ENCODE measurements at regions not wholly inside any gene's neighbourhood (a gene's known extent, or its start where the extent isn't known, plus 50 kb on each side); places are given as distances from the start of the nearest gene placed in this dataset.

DNA sequence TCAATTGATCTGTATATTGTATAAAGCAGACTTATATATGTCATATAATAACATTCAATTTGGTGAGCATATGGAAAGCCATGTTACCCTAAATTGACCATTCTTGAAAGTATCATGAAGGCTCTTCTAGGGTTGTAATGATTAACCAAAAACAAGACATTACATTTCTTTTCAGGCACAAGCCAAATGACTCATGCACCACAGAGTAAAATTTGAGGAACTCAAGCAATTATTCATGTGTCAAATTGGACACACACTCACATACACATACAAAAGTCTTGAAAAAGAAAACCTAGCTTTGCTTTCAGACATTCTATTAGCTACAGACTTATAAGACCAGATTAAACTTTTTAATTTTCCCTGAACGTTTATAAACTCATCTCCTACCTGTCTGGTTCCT lies 146.5 kb upstream of the PCDH18 start:
- H3K4me3 ChIP-seq (ENCODE audit: low read length): no peak overlapping the region
- H3K27me3 ChIP-seq (ENCODE audit: insufficient read depth, low read length): no peaks in the 10 kb centered on the region
- no peak overlapping the region for H3K27ac ChIP-seq (ENCODE audit: low read length)
- peaks cover 10% of the 10 kb centered on the region; the same call in 1 of the 2 replicates for H3K4me1 ChIP-seq (ENCODE audit: insufficient read depth, low read length)
- H3K36me3 ChIP-seq (ENCODE audit: insufficient read depth, low read depth, low read length): no peaks in the 10 kb centered on the region
- H3K9me3 ChIP-seq (ENCODE audit: insufficient read depth, low read depth, low read length): peaks cover 3% of the 10 kb centered on the region; the same call in 1 of the 2 replicates
- no peak overlapping the region for H3K9ac ChIP-seq (ENCODE audit: low read depth, low read length)

DNA sequence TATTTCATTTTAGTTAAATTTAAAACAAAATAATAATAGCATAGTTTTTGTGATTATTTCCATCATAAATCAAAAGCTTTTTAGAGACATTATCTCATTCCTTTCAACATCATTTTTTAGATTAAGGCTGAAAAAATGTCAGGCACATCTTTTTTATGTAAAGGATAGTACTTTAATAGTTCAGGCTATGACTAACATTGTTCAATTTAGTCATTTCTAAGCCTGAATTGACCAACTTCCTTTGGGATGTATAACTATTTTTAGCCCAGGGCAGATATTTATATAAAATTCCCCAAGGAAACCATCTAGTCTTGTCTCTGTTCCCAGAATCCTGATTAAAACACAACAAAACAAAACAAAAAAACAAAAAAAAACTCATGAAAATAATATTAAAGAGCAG lies 145.6 kb upstream of the PCDH18 start:
- H3K9me3 ChIP-seq (ENCODE audit: insufficient read depth, low read depth, low read length): peaks cover 3% of the 10 kb centered on the region; the same call in 1 of the 2 replicates
- no peaks in the 10 kb centered on the region for H3K36me3 ChIP-seq (ENCODE audit: insufficient read depth, low read depth, low read length)
- H3K27ac ChIP-seq (ENCODE audit: low read length): no peak overlapping the region
- H3K27me3 ChIP-seq (ENCODE audit: insufficient read depth, low read length): no peaks in the 10 kb centered on the region
- H3K9ac ChIP-seq (ENCODE audit: low read depth, low read length): no peak overlapping the region
- H3K4me3 ChIP-seq (ENCODE audit: low read length): no peak overlapping the region
- peaks cover 10% of the 10 kb centered on the region; the same call in 1 of the 2 replicates for H3K4me1 ChIP-seq (ENCODE audit: insufficient read depth, low read length)

DNA sequence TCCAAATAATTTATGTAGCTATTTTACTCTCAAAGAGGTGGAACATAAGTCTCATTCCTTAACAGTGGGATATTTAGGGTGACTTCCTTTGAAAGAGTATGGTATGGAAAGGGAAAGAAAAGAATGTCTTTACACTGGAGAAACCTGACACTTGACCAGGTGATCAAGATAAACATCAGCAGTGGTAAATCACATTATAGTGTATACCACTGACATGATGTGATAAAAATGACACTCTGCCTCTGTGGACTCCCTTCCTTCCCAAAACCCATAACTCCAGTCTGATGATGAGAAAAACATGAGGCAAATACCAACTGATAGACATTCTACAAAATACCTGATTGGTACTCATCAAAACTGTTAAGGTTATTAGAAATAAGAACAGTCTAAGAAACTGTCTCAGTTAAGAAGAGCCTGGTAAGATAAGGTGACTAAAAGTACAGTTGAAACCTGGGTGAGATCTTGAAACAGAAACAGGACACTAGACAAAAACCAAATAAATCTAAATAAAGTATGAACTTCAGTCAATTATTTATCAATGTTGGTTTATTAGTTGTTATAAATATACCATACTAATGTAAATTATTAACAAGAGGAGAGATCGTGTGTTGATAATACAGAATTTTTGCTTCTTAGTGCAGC lies 144.2 kb upstream of the PCDH18 start:
- Histone ChIP-seq H3K9ac (ENCODE audit: low read depth, low read length) (no peak overlapping the region), H3K27me3 (ENCODE audit: insufficient read depth, low read length) (no peaks in the 10 kb centered on the region), H3K27ac (ENCODE audit: low read length) (no peak overlapping the region), H3K9me3 (ENCODE audit: insufficient read depth, low read depth, low read length) (peaks cover 3% of the 10 kb centered on the region; the same call in 1 of the 2 replicates), H3K36me3 (ENCODE audit: insufficient read depth, low read depth, low read length) (no peaks in the 10 kb centered on the region), H3K4me1 (ENCODE audit: insufficient read depth, low read length) (peaks cover 10% of the 10 kb centered on the region; the same call in 1 of the 2 replicates), H3K4me3 (ENCODE audit: low read length) (no peak overlapping the region)

DNA sequence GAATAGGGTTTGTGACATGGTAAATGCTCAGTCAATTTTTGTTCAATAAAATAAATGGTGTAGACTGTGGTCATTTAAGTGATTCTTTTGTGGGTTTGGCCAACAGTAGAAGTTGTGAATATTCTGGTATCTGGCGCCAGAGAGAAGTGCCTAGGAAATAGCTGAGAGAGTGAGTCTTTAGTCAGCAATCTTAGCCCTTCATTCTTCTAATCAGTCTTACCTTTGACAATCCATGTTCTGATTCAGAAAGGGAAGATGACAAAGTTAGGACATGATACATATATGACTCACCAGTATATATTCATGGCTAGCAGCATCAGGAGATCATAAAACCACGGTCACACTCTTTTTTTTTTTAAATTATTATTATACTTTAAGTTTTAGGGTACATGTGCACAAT lies 141.8 kb upstream of the PCDH18 start:
- H3K9me3 ChIP-seq (ENCODE audit: insufficient read depth, low read depth, low read length): peaks cover 3% of the 10 kb centered on the region; the same call in 1 of the 2 replicates
- H3K27ac ChIP-seq (ENCODE audit: low read length): no peak overlapping the region

DNA sequence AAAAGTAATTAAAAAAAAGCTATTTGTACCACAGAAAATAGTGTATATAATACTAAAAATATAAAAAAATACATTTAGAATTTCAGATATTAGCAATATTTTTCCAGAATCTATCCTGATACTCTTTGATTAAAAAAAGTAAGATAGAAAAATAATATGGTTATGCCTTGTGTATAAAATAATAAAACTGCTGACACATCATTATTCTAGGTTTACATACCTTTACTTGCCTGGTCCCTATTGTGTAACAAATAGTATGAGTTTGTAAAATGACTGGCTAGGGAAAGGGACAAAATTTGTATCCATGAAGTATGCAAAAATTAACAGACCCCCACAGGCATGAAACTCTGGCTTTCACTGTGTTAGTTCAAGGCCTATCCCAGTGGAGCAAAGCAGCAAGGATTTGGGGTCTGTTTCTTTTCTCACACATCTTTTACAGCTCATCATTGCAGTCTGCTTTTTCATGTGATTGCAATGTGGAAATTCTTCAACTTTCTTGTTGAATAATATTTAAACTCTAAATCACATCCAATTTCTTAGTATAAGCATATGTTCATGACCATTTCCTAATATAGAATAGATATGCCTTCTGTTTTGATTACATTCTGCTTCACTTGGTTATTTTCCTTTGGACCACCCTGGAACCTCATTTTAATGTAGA lies 136.7 kb upstream of the PCDH18 start:
- Histone ChIP-seq H3K4me3 (ENCODE audit: low read length) (no peak overlapping the region), H3K4me1 (ENCODE audit: insufficient read depth, low read length) (peaks cover 4% of the 10 kb centered on the region; the same call in 1 of the 2 replicates)

More for the DNA sequence above, 141.8 kb upstream of the PCDH18 start:
- H3K9ac ChIP-seq (ENCODE audit: low read depth, low read length): no peak overlapping the region
- no peak overlapping the region for H3K4me3 ChIP-seq (ENCODE audit: low read length)
- H3K4me1 ChIP-seq (ENCODE audit: insufficient read depth, low read length): no peaks in the 10 kb centered on the region
- no peaks in the 10 kb centered on the region for H3K27me3 ChIP-seq (ENCODE audit: insufficient read depth, low read length)
- H3K36me3 ChIP-seq (ENCODE audit: insufficient read depth, low read depth, low read length): no peaks in the 10 kb centered on the region

DNA sequence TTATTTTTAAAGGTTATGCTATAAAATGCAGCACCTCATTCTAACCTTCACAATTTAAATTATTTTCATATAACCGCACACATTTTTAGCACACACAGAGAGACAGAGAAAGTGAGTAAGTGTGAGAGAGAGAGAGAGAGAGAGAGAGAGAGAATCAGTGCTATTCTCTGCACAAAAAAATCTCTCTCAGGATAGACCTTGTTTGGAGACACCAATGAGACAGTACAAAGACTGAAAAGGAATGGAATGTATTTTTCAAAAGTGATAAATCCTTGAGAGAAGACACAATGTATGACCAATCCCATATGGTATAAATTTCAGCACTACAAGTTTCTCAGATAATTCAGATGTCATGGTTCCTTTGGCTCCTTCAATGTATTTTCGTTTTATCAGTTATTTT lies 132.1 kb upstream of the PCDH18 start:
- no peaks in the 10 kb centered on the region for H3K9me3 ChIP-seq (ENCODE audit: insufficient read depth, low read depth, low read length)
- no peaks in the 10 kb centered on the region for H3K36me3 ChIP-seq (ENCODE audit: insufficient read depth, low read depth, low read length)
- peaks cover 15% of the 10 kb centered on the region; the same call in 1 of the 2 replicates for H3K4me1 ChIP-seq (ENCODE audit: insufficient read depth, low read length)
- no peak overlapping the region for H3K9ac ChIP-seq (ENCODE audit: low read depth, low read length)
- no peak overlapping the region for H3K27ac ChIP-seq (ENCODE audit: low read length)
- no peak overlapping the region for H3K4me3 ChIP-seq (ENCODE audit: low read length)
- no peaks in the 10 kb centered on the region for H3K27me3 ChIP-seq (ENCODE audit: insufficient read depth, low read length)

More for the DNA sequence above, 136.7 kb upstream of the PCDH18 start:
- Histone ChIP-seq H3K36me3 (ENCODE audit: insufficient read depth, low read depth, low read length) (no peaks in the 10 kb centered on the region), H3K27ac (ENCODE audit: low read length) (no peak overlapping the region), H3K27me3 (ENCODE audit: insufficient read depth, low read length) (no peaks in the 10 kb centered on the region), H3K9ac (ENCODE audit: low read depth, low read length) (no peak overlapping the region), H3K9me3 (ENCODE audit: insufficient read depth, low read depth, low read length) (no peaks in the 10 kb centered on the region)

DNA sequence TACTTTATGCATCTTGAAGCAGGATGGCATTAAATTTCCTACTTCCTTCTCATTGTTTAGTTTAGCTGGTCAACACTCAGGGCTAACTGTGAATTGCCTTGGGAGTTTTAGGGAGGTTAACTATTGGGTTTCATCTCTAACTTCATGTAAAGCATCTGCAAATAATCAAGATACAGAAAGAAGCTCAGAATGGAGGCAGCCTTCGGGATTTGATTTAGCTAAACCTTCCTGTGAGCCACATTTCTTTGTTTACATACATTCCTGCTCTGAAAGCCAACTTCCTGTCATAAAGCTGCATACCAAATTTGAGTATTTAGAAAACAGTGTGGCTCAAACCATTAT lies 131.7 kb upstream of the PCDH18 start:
- H3K9ac ChIP-seq (ENCODE audit: low read depth, low read length): no peak overlapping the region; the same call in 1 of the 2 replicates
- no peaks in the 10 kb centered on the region for H3K36me3 ChIP-seq (ENCODE audit: insufficient read depth, low read depth, low read length)
- H3K27me3 ChIP-seq (ENCODE audit: insufficient read depth, low read length): no peaks in the 10 kb centered on the region
- no peak overlapping the region for H3K4me3 ChIP-seq (ENCODE audit: low read length)
- peaks cover 15% of the 10 kb centered on the region; the same call in 1 of the 2 replicates for H3K4me1 ChIP-seq (ENCODE audit: insufficient read depth, low read length)
- no peak overlapping the region for H3K27ac ChIP-seq (ENCODE audit: low read length)
- no peaks in the 10 kb centered on the region for H3K9me3 ChIP-seq (ENCODE audit: insufficient read depth, low read depth, low read length)

DNA sequence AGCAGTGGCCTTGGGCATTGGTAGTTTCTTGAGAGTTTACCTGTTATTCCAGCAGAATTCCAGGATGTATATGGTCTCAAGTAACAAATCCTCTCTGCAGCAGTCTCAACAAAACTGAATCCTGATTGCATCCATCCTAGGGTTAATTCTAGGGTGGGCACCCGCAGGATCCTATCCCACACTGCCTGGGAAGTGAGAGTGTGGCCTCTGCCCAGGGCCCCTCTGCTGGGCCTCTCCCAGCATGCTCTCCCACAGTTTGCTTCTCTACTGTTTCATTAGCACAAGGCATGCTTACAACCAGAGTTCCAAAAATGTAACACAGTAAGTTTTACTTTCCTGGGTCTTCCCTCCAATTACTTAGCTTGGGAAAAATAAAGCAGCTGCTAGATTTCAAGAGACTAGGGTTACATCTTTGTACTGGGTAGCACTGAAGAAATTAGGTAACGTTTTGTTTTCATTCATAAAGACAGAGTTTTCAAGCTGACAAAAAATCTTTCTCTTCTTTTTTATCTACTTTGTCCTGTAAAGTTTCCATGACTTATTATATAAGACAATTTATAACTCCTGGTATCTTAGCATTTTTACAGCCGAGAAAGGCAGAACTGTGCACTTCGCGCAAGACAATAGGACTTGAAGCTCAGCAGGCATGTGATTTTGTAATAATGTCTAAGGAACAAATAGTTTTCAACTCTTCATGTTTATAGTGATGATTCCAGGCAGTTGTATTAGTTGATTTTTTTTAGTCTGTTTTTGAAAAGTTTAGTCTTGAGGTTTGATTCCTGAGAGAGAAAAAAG lies 131.2 kb upstream of the PCDH18 start:
- Histone ChIP-seq H3K27ac (ENCODE audit: low read length) (no peak overlapping the region), H3K9ac (ENCODE audit: low read depth, low read length) (no peak overlapping the region; the same call in 1 of the 2 replicates), H3K36me3 (ENCODE audit: insufficient read depth, low read depth, low read length) (no peaks in the 10 kb centered on the region), H3K9me3 (ENCODE audit: insufficient read depth, low read depth, low read length) (no peaks in the 10 kb centered on the region), H3K4me3 (ENCODE audit: low read length) (no peak overlapping the region), H3K27me3 (ENCODE audit: insufficient read depth, low read length) (no peaks in the 10 kb centered on the region), H3K4me1 (ENCODE audit: insufficient read depth, low read length) (peaks cover 15% of the 10 kb centered on the region; the same call in 1 of the 2 replicates)

DNA sequence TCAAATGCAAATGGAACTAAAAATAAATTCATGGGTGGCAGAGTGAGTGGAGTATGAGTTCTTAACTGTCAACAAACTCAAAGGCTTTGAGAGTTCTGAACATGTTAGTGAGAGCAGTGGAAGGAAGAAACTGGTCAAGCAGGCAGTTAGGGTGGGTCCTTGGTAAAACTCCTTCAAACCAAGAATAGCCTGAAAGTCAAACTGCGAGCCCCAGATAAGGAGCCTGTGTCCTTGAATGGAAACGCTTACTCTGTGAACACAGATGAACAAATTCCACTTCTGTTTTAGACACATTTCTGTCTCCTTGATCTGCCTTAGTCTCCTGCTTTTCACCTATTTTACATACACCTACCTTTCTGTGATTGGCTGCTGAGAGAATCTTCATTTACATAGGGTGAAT lies 129.4 kb upstream of the PCDH18 start:
- H3K9ac ChIP-seq (ENCODE audit: low read depth, low read length): no peak overlapping the region
- no peak overlapping the region for H3K27ac ChIP-seq (ENCODE audit: low read length)
- no peaks in the 10 kb centered on the region for H3K9me3 ChIP-seq (ENCODE audit: insufficient read depth, low read depth, low read length)
- peaks cover 15% of the 10 kb centered on the region; the same call in 1 of the 2 replicates for H3K4me1 ChIP-seq (ENCODE audit: insufficient read depth, low read length)
- no peaks in the 10 kb centered on the region for H3K27me3 ChIP-seq (ENCODE audit: insufficient read depth, low read length)
- no peaks in the 10 kb centered on the region for H3K36me3 ChIP-seq (ENCODE audit: insufficient read depth, low read depth, low read length)
- no peak overlapping the region for H3K4me3 ChIP-seq (ENCODE audit: low read length)

DNA sequence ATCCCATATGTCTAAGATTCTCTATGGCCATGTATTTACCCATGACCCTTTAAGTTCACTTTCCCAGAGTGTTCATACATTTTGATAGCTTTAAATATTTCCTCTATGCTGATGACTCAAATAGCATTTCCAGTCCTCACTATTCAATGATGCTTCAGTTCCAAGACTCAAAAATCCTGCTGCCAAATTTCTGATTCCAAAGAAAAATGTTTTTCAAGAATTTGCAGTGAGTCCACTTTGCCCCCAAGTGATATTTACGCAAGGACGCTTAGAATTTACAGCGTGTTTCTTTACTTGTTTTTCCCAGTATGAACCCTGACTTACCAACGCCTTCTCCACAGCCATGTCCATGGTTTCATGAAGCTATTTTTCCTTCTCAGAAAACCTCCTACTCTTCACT lies 127.9 kb upstream of the PCDH18 start:
- H3K9me3 ChIP-seq (ENCODE audit: insufficient read depth, low read depth, low read length): no peaks in the 10 kb centered on the region
- no peaks in the 10 kb centered on the region for H3K27me3 ChIP-seq (ENCODE audit: insufficient read depth, low read length)
- H3K4me3 ChIP-seq (ENCODE audit: low read length): no peak overlapping the region
- H3K36me3 ChIP-seq (ENCODE audit: insufficient read depth, low read depth, low read length): no peaks in the 10 kb centered on the region
- no peak overlapping the region for H3K9ac ChIP-seq (ENCODE audit: low read depth, low read length)
- H3K27ac ChIP-seq (ENCODE audit: low read length): no peak overlapping the region
- H3K4me1 ChIP-seq (ENCODE audit: insufficient read depth, low read length): peaks cover 15% of the 10 kb centered on the region; the same call in 1 of the 2 replicates

DNA sequence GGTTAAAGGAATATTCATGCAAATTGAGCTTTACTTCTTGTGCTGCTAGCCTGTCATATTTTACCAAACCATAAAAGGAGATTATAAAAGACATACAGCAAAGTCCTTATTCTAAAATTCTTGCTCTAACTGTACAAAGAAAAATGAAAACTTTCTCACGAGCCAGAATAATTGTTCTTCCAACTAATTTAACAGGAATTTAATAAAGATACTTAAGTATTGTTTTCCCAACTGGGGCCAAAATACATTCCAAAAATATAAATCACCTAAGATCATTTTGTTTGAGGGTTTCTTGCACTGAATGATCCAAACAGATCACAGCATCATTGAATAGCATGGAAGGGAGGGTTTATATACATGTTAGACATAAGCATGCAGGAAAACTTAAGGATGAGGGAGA lies 127.1 kb upstream of the PCDH18 start:
- Histone ChIP-seq H3K4me3 (ENCODE audit: low read length) (no peak overlapping the region), H3K27ac (ENCODE audit: low read length) (no peak overlapping the region), H3K9me3 (ENCODE audit: insufficient read depth, low read depth, low read length) (no peaks in the 10 kb centered on the region), H3K27me3 (ENCODE audit: insufficient read depth, low read length) (no peaks in the 10 kb centered on the region), H3K4me1 (ENCODE audit: insufficient read depth, low read length) (peaks cover 15% of the 10 kb centered on the region; the same call in 1 of the 2 replicates), H3K36me3 (ENCODE audit: insufficient read depth, low read depth, low read length) (no peaks in the 10 kb centered on the region), H3K9ac (ENCODE audit: low read depth, low read length) (no peak overlapping the region)
